Cerebellar nuclear complex (tissue), 1 donor: ENCODE measurements at regions not wholly inside any gene's neighbourhood (a gene's known extent, or its start where the extent isn't known, plus 50 kb on each side); places are given as distances from the start of the nearest gene placed in this dataset.

ENCODE experiments used
- DNase-seq, 2 experiments: peaks; one replicate each; lab custom pipeline; 2025; lab: John Stamatoyannopoulos, UW

GRCh38 chr10:130429809-130430208, 293.6 kb downstream of the GLRX3 start:
- no peak for DNase-seq

DNA sequence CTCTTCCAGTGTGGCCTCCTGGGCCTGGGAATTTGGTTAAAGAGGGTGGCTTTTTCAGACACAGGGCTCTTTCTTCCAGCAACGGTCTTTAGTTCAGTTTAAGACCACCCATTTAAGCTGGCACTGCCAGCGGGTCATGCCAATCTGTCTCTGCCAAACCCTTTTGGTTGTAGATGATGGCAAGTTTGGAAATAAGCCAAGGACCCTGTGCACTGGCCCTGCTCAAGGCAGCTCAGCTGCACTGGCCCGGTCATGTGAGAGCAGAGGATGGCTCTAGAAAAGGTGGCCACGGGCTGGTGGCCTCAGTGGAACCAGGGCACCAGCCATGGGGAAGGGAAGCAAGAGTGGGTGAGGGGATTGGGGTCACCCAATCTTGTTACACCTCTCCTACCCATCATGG, 294.1 kb downstream of the GLRX3 start:
- DNase-seq: no peak

GRCh38 chr10:130430852-130431704, 294.9 kb downstream of the GLRX3 start:
- DNase-seq: no peak

DNA sequence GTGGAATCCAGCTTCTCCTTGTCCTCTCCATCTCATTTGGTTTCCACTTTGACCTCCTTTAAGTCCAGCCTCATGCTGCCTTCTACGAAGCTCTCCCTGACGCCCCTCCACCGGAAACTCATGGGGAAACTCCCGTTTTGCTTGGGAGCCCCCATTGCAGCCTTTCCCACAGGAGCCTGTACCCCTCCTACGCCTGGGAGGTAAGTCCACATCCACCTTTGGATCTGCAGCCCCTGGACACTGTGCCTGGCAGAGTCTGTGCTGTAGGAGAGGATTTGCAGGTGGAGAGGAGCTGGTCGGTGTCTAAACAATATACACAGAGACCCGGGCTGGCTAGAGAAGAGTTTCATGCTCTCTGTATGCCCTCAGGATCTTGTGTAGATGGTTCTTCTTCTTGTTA, 296.1 kb downstream of the GLRX3 start:
- DNase-seq: no peak

GRCh38 chr10:130432850-130433249, 296.7 kb downstream of the GLRX3 start:
- DNase-seq: no peak

- no peak for DNase-seq
Observed at GRCh38 chr10:130434446-130435385, 298.5 kb downstream of the GLRX3 start.

DNA sequence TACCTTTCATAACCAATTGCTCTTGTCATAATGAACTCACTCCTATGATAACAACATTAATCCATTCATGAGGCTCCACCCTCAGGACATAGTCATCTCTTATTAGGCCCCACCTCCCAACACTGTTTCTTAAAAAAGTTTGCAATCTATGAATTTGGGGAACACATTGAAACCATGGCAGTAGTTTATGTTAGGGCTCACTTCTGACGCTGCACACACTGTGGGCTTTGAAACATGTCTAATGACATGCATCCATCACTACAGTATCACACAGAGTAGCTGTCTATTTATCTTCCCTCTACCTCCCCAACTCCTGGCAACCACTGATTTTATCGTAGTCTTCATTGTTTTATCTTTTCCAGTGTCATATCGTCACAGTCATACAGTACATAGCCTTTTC, 299.8 kb downstream of the GLRX3 start:
- no peak for DNase-seq

DNA sequence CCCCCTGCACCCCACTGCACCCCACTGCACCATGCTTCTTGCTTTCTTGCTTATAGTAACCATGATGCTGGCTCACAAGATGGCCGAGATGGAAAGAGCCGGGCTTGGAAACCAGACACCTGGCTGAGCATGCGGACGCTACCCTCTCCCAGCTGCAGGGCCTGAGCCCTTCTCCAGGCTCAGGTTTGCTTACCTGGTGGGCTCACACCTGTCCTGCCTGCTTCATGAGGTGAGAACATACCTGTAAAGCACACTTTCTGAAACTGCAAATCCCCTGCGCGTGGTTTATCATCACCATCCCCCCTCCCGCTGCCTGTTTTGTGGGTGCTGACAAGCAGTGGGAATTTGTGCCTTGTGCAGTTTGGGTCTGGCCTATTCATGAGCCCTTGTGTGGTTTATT, 302.7 kb downstream of the GLRX3 start:
- no peak for DNase-seq

DNA sequence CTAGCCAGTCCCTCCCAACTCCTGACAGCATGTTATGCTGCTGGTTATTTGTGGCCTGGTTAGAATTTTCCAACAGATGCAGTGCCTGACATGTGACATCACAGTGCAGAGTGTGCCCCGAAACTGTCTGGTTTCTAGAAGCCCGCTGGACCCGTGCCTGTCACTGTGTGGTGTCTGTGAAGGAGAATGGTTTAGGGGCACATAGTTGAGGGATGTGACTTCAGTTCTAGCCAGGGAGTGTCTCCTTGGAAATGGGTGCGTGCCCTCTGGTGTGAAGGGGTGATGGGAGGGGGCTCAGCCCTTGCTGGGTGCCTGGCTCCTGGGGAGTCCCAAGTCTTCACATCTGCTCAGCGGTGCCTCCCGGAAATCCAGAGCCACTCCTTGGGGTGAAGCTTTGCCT, 303.6 kb downstream of the GLRX3 start:
- no peak for DNase-seq

GRCh38 chr10:130440494-130440893, 304.3 kb downstream of the GLRX3 start:
- DNase-seq: no peak

DNA sequence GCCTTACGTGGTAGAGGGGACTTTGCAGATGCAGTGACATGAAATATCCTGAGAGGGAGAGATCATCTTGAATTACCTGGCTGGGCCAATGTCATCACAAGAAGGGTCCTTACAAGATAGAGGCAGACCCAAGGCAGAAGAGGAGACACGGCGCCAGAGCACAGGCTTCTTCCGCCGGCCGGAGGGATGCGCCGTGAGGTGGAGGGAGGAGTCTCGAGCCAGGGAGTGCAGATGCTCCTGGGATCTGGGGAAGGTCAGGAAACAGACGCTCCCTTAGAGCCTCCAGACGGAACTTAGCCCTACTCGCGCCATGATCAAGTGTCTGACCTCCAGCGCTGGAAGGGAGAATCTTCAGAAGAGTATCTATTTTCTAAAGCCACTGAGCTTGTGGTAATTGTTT, 304.8 kb downstream of the GLRX3 start:
- DNase-seq: no peak

DNA sequence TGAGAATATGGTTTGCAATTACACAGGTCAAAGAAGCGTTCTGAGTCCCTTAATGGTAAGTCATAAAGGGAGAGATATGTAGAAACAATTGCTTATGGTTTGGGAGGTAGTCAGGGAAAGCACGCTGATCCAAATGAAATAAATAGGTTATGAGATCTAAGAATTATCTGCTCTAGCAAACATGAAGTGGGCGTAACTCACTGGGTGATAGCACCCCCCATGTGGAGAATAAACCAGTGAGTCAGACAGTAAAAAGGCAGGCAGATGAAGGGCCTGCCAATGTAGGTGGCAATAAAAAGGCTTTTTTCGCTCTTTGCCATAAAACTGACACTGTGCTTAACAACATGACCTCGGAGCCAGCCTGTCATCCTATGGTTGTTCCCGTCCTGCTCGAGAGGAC, 306.9 kb downstream of the GLRX3 start:
- DNase-seq: no peak

- no peak for DNase-seq
Observed at GRCh38 chr10:130453036-130453720, 317.0 kb downstream of the GLRX3 start.

DNA sequence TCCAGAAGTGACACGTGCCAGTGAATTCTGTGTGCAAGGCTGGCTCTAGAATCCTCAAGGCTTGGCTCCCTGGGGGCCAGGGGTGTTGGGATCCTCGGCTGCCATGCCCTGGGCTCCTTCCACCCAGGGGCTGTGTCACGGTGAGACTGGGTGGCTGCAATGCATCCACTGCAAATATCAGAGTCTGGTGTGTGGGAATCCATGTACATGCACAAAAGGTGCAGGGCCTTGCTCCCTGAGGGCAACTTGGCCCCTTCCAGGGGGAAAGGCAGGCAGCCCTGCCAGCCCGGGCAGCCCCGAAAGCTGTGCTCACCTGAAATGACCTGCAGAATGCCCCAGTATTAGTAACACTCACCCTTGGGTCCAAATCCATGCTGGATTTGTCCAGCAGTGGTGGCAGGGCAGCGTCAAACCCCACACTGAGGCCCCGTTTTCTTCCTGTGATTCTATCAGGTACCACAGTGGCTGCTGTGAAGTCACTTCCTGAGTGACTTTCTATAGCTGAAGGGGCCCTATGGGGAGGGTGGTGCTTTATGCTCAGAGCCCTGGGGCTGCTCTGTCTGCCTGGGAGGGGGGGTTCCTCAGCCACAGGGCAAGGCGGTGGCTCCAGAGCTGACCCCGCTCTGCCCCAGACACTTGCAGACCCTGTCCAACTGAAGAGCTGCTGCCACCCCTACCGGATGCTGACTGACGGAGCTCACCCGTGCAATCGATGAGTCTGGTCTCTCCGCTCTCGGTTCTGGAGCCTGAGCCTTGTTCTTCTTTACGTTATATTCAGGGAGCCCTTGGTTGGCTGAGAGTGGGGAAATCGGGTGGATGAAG, 317.7 kb downstream of the GLRX3 start:
- DNase-seq: no peak

- DNase-seq: no peak
Observed at GRCh38 chr10:130454543-130455000, 318.4 kb downstream of the GLRX3 start.

- DNase-seq: no peak
Observed at GRCh38 chr10:130455111-130455695, 319.0 kb downstream of the GLRX3 start.

GRCh38 chr10:130455791-130456190, 319.6 kb downstream of the GLRX3 start:
- DNase-seq: no peak

DNA sequence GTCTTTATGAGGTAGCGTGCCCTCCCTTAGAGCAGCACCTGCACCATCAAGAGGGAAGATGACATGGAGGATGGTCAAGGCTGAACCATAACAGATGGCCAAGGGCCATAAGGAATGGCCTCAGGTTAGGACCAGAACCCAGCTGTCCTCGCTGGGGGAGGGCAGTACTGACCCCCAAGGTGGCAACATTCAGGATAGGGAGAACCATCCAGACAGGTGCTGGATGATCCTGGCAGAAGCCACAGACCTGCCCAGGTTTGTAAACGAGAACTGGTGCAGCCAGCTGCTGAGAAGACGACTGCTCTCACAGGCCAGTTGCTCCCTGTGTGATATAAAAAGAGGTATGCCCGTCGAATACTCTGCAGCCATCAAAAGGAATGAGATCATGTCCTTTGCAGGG, 320.4 kb downstream of the GLRX3 start:
- DNase-seq: no peak

DNA sequence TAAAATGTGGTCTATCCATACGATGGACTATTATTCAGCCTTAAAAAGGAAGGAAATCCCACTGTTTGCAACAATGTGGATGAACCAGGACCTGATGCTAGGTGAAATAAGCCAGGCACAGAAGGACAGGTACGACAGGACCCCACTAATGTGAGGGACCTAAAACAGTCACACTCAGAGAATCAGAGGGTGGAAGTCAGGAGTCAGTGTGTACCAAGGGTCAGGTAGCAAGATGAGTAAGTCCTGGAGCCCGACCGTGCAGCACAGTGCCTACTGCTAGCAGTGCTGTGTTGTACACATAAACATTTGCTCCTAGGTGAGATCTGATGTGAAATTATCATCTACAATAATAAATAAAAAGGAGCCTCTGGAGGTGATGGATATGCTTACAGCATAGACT, 322.3 kb downstream of the GLRX3 start:
- DNase-seq: no peak

DNA sequence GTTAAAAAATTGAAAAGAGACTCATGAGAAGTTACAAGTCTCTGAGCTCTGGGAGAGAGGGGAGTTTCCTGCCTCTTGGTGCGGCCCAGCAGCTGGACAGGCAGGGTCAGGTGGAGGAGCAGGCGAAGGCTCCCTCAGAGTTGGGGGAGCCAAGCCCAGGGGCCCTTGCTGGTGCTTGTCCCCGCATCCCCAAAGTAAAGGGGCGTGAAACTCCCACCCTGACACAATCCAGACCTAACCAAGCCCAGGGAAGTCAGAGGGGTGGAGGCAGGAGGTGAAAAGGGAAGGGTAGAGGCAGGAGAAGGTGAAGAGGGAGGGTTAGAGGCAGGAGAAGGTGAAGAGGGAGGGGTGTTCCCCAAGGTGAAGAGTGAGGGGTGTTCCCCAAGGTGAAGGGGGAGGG, 322.8 kb downstream of the GLRX3 start:
- no peak for DNase-seq
